GM12873 (cell line): ENCODE measurements at regions not wholly inside any gene's neighbourhood (a gene's known extent, or its start where the extent isn't known, plus 50 kb on each side); places are given as distances from the start of the nearest gene placed in this dataset.

Source experiments
- CTCF ChIP-seq: IDR thresholded peaks from 2 replicates; pipeline ENCODE4 v1.5.1; 2012; ENCODE audit warnings: low read depth, mild to moderate bottlenecking, moderate library complexity, low read length, control low read depth; ENCODE audit not compliant: insufficient read depth; ENCODE audit errors: missing control alignments

- no peak for TF ChIP-seq CTCF
Observed at GRCh38 chr21:16307256-16307655, 577.5 kb downstream of the USP25 start.

DNA sequence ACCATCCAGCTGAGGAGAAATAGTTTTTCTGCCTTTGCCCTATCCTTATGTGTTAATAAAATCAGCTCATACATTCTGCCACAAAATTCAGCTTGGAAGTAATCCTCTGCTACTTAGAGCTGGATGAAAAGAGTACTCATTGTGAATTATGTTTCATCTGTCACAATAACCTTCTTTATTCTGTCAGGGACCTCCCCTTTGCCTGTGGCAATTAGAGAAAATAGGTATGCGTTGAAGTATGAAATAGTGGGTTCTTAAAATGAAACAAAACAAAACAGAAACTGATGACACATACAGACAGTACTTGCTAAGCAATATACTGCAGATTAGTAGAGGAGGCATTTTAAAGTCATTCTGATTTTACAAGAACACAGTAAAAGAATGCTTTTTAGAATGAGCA is 578.5 kb downstream of the USP25 start:
- no peak for TF ChIP-seq CTCF

- TF ChIP-seq CTCF = no peak
Observed at GRCh38 chr21:16309250-16309971, 579.6 kb downstream of the USP25 start.

DNA sequence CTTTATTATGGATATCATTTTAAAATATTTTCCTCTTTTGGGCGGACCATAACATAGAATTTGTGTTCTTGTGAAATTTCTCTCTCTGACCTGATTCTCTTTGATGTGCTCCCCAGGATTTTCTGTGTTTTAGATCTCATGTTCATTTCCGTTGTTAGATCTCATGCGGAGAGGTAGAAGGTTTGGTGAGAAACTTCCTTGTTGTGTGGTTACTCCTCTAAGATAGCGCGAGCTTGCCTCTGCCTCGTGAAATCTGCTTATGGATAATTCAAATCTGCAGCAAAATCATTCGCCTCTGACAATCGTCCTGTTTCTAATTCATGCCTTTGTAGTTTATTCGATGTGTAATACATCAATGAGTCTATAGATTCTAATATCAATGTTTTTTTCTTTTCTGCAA is 580.4 kb downstream of the USP25 start:
- TF ChIP-seq CTCF = no peak

DNA sequence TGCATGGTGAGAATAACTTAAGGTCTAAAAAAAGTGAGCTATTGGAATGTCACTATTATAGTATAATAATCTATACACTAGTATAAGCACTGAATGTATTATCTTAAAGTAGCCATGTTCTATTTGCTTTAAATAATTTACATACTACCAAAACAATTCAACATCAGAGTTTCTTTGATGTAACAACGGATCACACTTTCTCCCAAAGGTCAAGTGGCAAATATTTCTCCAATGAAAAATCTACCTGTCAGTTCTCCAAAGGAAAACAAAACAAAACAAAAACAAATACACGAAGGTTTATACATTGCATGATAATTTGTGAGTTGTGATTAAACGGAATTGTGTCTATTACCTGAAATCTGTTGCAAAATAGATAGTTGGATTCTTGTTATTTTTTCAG is 581.4 kb downstream of the USP25 start:
- no peak for TF ChIP-seq CTCF

- TF ChIP-seq CTCF = no peak
Observed at GRCh38 chr21:16312321-16312720, 582.5 kb downstream of the USP25 start.

DNA sequence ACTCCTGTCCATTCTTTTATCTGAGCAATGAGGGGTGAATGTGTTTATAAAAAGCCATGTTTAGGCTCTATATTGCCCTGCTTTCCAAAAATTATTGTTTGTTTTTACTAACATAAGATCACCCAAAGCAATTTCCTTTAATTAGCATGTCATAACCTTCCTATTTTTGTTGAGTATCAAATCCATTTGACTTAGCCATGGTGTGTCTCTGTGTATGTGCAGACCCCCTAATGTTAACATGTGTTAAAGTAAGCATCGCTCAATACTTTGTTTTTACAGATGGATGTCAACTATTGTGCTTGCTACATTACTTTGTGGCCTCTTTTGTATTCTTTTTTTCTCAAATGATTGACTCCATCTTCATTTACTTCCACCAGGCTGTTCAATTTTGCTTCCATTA is 585.4 kb downstream of the USP25 start:
- TF ChIP-seq CTCF = no peak
